Activated gamma-delta T cell (primary cell): ENCODE measurements at regions not wholly inside any gene's neighbourhood (a gene's known extent, or its start where the extent isn't known, plus 50 kb on each side); places are given as distances from the start of the nearest gene placed in this dataset.
A peak's percentile ranks its signal among the peaks of the same experiment; 100 is the strongest.
"Not testable (repeated sequence)": the region's sequence is repeated elsewhere in the genome, so short reads cannot be mapped to it uniquely, and the experiment has no call there.

Experiments used
- DNase-seq: peaks from one replicate; lab custom pipeline; 2025; lab: John Stamatoyannopoulos, UW

DNA sequence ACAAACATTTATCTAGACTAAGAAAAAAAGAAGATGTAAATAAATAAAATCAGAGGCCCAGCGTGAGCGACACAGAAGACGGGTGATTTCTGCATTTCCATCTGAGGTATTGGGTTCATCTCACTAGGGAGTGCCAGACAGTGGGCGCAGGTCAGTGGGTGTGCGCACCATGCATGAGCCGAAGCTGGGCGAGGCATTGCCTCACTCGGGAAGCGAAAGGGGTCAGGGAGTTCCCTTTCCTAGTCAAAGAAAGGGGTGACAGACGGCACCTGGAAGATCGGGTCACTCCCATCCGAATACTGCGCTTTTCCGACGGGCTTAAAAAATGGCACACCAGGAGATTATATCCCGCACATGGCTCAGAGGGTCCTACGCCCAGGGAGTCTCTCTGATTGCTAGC lies 79.5 kb upstream of the ABCD2 start:
- DNase-seq: not testable (repeated sequence)

DNA sequence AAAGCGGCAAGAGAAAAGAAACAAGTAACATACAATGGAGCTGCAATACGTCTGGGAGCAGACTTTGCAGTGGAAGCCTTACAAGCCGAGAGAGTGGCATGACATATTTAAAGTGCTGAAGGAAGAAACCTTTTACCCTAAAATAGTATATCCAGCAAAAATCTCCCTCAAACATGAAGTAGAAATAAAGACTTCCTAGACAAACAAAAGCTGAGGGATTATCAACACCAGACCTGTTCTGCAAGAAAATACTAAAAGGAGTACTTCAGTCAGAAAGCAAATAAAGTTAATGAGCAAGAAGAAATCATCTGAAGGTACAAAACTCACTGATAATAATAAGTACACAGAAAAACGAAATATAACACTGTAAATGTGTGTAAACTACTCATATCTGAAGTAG lies 77.5 kb upstream of the ABCD2 start:
- no peak for DNase-seq

DNA sequence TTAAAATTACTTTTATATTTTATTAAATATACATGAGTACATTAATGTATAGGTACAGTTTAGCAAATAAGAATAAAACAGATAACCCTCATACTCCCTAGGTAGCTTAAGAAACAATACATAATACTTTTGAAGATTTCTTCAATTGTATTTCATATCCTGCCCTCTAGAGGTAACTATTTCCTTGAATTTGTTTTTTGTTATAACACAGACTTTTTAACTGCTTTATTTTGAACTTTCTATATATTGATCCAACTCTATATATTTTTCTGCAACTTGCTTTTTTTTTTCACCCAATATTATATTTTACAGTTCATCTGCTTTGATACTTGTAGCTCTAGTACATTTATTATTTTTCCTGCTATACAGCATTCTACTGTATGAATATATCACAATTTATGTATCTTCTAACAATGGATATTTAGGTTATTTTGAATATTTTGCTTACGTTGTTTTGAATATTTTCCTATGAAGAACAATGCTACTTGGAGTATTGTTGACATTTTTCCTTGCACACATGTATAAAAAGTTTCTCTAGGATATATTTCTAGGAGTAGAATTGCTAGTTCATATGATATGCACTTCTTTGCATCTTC lies 72.8 kb upstream of the ABCD2 start:
- no peak for DNase-seq

DNA sequence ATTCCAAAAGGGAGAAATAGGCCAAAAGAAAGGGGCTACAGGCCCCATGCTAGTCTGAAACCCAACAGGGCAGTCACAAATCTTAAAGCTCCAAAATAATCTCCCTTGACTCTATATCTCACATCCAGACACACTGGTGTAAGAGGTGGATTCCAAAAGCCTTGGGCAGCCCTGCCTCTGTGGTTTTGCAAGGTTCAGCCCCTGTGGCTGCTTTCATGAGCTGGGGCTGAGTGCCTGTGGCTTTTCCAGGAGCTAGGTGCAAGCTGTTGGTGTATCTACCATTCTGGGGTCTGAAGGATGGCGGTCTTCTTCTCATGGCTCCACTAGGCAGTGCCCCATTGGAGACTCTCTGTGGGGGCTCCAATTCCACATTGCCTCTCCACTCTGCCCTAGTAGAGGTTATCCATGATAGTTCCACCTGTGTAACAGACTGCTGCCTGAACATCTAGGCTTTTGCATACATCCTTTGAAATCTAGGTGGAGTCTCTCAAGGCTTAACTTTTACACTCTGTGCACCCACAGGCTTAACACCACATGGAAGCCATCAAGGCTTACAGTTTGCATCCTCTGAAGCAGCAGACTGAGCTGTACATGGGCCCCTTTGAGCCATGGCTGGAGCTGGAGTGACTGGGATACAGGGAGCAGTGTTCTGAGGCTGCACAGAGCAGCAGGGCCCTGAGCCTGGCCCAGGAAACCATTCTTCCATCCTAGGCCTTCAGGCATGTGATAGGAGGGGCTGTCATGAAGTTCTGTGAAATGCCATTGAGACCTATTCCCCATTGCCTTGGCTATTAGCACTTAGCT lies 66.5 kb upstream of the ABCD2 start:
- DNase-seq: no peak

DNA sequence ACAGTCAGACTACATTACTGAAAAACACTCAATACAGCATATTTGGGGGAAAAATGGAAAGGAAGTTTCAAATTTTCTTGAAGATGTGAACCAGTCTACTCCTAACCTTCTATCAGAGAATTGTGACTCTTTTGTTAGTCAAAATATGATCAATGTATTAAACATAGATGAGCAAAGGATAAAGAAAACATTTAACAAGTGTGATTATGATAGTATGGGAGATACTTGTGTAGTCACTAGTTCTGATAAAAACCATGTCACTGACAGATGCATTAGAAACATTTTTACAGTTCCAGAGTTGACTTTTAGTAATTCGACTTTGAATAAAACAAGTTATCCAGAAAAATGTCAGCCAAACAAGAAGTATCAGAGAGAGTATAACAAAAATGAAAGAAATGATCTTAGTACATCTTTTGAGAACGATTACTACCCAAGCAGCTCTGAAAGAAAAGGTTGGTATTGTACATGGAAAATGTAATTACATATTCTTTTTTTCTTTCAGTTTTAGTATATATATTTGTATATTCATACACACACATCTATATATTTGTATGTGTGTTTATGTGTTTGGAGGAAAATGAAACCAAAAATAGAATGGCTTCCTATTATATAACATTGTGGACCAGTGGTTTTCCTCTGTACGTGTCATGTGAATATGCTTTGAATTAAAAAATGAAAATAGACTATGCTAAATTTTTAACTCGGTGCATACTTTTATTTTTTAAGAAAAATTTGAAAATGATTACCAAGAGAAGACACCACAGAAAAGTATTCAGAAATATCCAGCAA lies 63.3 kb upstream of the ABCD2 start:
- no peak for DNase-seq

DNA sequence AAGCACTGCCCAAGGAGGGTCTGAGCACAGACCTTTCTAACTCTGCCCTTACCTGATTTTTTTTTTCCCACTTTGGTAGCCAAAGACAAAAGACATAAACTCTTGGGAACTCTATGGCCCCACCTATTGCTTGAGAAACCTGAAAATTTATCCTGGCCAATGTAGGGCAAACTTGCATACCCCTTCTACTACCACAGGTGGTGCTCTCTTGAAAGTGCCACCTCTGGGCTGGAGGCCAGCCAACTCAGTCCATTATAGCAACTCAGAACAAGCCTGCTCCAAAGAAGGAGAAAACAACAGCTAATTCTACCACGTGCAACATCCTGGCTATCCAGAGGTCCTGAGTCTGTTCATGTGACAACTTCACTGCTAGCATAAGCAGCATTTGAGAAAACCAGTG lies 55.7 kb upstream of the ABCD2 start:
- DNase-seq: no peak

DNA sequence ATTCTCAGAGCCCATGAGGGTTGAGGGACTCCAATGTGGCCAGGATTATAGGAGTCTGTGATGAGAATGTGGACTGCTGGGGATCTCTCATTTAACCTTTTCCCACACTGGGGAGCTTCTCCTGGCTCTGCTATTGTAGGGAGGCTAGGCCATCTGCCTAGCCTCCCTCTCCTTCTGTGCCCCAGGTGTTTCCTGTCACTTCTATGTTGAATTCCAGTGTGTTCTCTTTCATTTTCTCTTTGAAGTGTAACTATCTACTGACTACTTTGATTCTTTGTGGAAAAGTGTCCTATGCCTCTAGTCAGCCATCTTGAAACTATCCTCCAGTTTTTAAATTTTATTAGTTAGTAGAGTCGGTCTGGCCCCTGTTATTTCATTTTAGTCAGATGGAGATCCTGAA lies 53.4 kb upstream of the ABCD2 start:
- DNase-seq: no peak

DNA sequence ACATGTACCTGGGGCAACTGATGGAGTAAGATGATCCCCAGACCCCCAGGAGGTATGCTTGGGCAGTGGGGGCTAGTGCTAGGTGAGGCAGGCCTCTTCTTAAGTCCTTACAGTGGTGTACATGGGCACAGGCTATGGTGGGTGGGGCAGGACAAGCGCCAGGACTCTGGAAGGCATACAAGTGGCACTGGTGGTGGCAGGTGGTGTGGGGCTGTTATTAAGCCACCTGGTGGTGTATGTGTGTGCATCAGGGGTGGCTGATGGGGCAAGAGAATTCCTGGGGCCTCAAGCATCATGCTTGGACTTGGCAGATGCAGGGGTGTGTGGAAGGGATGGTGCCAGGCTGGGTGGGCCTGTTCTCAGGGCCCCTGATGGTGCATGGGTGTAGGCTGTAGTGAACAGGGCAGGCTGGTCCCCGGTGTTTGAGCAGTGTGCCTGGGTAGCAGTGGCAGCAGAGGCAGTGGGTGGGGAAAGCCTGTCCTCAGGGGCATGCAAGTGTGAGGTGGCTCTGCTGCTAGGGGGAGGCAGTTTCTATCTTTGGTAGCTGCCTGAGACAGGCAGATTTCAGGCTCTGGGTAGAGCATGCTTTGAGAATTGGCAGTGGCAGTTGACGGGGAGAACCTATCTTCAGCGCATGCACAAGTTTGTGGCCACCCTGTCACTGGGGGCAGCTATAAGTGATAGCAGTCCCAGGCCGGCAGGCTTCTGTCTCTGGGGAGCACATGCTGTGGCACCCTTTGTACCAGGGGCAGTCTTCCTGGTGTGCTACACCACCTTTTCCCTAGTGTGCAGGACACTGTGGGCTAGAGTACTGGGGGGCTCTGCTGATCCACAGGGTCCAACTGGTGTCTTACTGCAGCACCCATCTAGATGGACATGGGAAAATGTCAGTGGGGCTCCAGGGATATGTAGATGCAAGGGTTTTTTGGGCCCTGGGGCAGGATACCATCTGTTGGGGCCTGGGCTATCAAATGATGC lies 52.6 kb upstream of the ABCD2 start:
- no peak for DNase-seq

DNA sequence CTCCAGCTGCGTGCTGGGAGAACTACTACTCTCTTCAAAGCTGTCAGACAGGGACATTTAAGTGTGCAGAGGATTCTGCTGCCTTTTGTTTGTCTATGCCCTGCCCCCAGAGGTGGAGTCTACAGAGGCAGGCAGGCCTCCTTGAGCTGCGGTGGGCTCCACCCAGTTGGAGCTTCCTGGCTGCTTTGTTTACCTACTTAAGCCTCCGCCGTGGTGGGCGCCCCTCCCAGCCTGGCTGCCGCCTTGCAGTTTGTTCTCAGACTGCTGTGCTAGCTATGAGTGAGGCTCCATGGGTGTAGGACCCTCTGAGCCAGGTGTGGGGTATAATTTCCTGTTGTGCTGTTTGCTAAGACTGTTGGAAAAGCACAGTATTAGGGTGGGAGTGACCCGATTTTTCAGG lies 49.9 kb upstream of the ABCD2 start:
- peak; percentile 20 for DNase-seq
